DND-41 (cell line): ENCODE measurements at regions not wholly inside any gene's neighbourhood (a gene's known extent, or its start where the extent isn't known, plus 50 kb on each side); places are given as distances from the start of the nearest gene placed in this dataset.

Source experiments
- ATAC-seq: fragments of 200-7000 bp; cut with Tn5 transposase; 3 replicates; pipeline ENCODE4 v1.9.1; 2021; ENCODE audit warnings: low read depth; ENCODE audit not compliant: insufficient read depth
- DNase-seq: peaks from one replicate; pipeline ENCODE4 v3.0.0-alpha.2; 2020
- H2AFZ ChIP-seq: 2 replicates; pipeline ENCODE4 v1.6.0; 2012; ENCODE audit warnings: low read depth, low read length
- H3K27ac ChIP-seq: 2 replicates; pipeline ENCODE4 v1.5.1; 2012; ENCODE audit warnings: low read length, inconsistent platforms
- H3K27me3 ChIP-seq: fragments of 200-600 bp; sonication (generic); 2 replicates; pipeline ENCODE4 v1.6.0; 2012; ENCODE audit warnings: low read length, mild to moderate bottlenecking, inconsistent platforms; ENCODE audit not compliant: insufficient read depth, poor library complexity
- H3K36me3 ChIP-seq: 2 replicates; pipeline ENCODE4 v1.5.1; 2012; ENCODE audit warnings: low read length, inconsistent platforms; ENCODE audit not compliant: insufficient read depth
- H3K4me1 ChIP-seq: 2 replicates; pipeline ENCODE4 v1.5.1; 2012; ENCODE audit warnings: mild to moderate bottlenecking, low read length; ENCODE audit not compliant: insufficient read depth
- H3K4me2 ChIP-seq: 2 replicates; pipeline ENCODE4 v1.6.0; 2012; ENCODE audit warnings: mild to moderate bottlenecking, moderate library complexity, low read length, inconsistent platforms; ENCODE audit not compliant: insufficient read depth
- H3K4me3 ChIP-seq, 2 experiments: fragments of 200-600 bp in 1 of 2; shearing (Covaris generic) in 1 of 2; 2 replicates each; pipeline ENCODE4 v1.5.1; 2012 to 2016; ENCODE audit warnings: inconsistent platforms in 2 of 2, low read length in 2 of 2, mild to moderate bottlenecking in 2 of 2, low read depth in 1 of 2, moderate library complexity in 1 of 2
- H3K79me2 ChIP-seq: 2 replicates; pipeline ENCODE4 v1.6.0; 2012; ENCODE audit warnings: low read length, inconsistent platforms; ENCODE audit not compliant: insufficient read depth
- H3K9ac ChIP-seq: 2 replicates; pipeline ENCODE4 v1.6.0; 2012; ENCODE audit warnings: low read depth, mild to moderate bottlenecking, inconsistent platforms, low read length, moderate library complexity
- H3K9me3 ChIP-seq: 2 replicates; pipeline ENCODE4 v1.5.1; 2012; ENCODE audit warnings: low read length, moderate library complexity, mild to moderate bottlenecking, inconsistent platforms; ENCODE audit not compliant: insufficient read depth, severe bottlenecking
- H4K20me1 ChIP-seq: 2 replicates; pipeline ENCODE4 v1.6.0; 2012; ENCODE audit warnings: low read length; ENCODE audit not compliant: insufficient read depth
- CTCF ChIP-seq: IDR thresholded peaks from 2 replicates; pipeline ENCODE4 v1.5.1; 2012; ENCODE audit warnings: borderline replicate concordance, low read length, moderate library complexity, mild to moderate bottlenecking; ENCODE audit not compliant: poor library complexity, severe bottlenecking; ENCODE audit errors: extremely low read depth
- EZH2 ChIP-seq: IDR thresholded peaks from 3 replicates; pipeline ENCODE4 v1.6.1; 2012; ENCODE audit warnings: borderline replicate concordance, low read depth, mild to moderate bottlenecking, moderate library complexity, low read length, inconsistent platforms; ENCODE audit not compliant: severe bottlenecking

- no peak for ATAC-seq
- DNase-seq = no peak
- Histone ChIP-seq H3K79me2 (no peaks in the 10 kb centered on the region), H3K4me3 (no peak overlapping the region), H3K36me3 (no peaks in the 10 kb centered on the region), H3K27me3 (no peaks in the 10 kb centered on the region), H3K9me3 (no peaks in the 10 kb centered on the region), H3K27ac (no peak overlapping the region), H3K4me2 (no peak overlapping the region), H3K4me1 (no peaks in the 10 kb centered on the region), H2AFZ (no peak overlapping the region), H4K20me1 (no peaks in the 10 kb centered on the region), H3K9ac (no peak overlapping the region)
- no peak for TF ChIP-seq EZH2
These were observed 116.2 kb upstream of the FGGY start for GRCh38 chr1:59180735-59181134.

DNA sequence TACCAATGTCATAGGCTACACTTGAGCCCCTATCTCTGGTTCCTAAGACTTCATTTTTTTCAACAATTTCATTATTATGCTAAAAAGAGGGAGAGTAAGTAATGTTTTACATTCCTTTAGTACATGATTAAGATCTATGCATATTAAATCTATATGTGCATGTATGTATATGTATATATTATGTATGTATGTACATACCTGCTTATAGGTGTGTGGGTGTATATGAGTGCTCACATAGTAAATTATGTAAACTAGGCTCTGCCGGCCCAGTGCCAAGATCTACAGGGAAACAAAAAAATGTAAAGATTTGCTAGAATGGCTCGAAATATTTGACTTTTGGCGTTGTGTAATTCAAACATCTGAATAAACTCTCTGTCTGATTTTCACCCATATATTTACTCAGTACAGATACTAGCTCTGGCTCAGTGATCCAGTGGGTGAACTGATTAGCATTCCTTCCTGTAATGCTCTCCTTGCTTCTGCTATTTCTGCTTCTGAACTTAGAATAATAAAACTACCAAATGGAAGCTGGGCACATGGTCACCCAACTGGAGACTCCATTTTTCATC, 113.1 kb upstream of the FGGY start:
- Histone ChIP-seq H3K27ac (no peak overlapping the region), H3K9ac (no peak overlapping the region), H2AFZ (no peak overlapping the region), H3K27me3 (no peaks in the 10 kb centered on the region), H3K9me3 (no peaks in the 10 kb centered on the region), H3K4me1 (no peaks in the 10 kb centered on the region), H3K4me3 (no peak overlapping the region), H4K20me1 (no peaks in the 10 kb centered on the region), H3K79me2 (no peaks in the 10 kb centered on the region), H3K4me2 (no peak overlapping the region), H3K36me3 (no peaks in the 10 kb centered on the region)
- DNase-seq (no peak), ATAC-seq (no peak)
- TF ChIP-seq CTCF (no peak), EZH2 (no peak)

GRCh38 chr1:59184365-59184905, 112.5 kb upstream of the FGGY start:
- TF ChIP-seq CTCF (no peak), EZH2 (no peak)
- Histone ChIP-seq H3K4me1 (no peaks in the 10 kb centered on the region), H3K9ac (no peak overlapping the region), H4K20me1 (no peaks in the 10 kb centered on the region), H3K9me3 (no peaks in the 10 kb centered on the region), H3K4me3 (no peak overlapping the region), H3K4me2 (no peak overlapping the region), H3K27ac (no peak overlapping the region), H3K36me3 (no peaks in the 10 kb centered on the region), H3K27me3 (no peaks in the 10 kb centered on the region), H3K79me2 (no peaks in the 10 kb centered on the region), H2AFZ (no peak overlapping the region)
- no peak for DNase-seq
- no peak for ATAC-seq

- Histone ChIP-seq H3K27me3 (no peaks in the 10 kb centered on the region), H3K9me3 (peaks cover 3% of the 10 kb centered on the region), H4K20me1 (no peaks in the 10 kb centered on the region), H2AFZ (no peak overlapping the region), H3K4me2 (no peak overlapping the region), H3K9ac (no peak overlapping the region), H3K79me2 (no peaks in the 10 kb centered on the region), H3K27ac (no peak overlapping the region), H3K36me3 (no peaks in the 10 kb centered on the region), H3K4me1 (no peaks in the 10 kb centered on the region), H3K4me3 (no peak overlapping the region)
- DNase-seq (no peak), ATAC-seq (no peak)
- TF ChIP-seq EZH2 (no peak), CTCF (no peak)
These were observed 111.6 kb upstream of the FGGY start for GRCh38 chr1:59185163-59185860.
